Activated naive CD8-positive, alpha-beta T cell treated with anti-CD3 and anti-CD28 coated beads, Interleukin-2, amount 50 U/mL, for 24 hours (primary cell): ENCODE measurements at regions not wholly inside any gene's neighbourhood (a gene's known extent, or its start where the extent isn't known, plus 50 kb on each side); places are given as distances from the start of the nearest gene placed in this dataset.
A peak's percentile ranks its signal among the peaks of the same experiment; 100 is the strongest.
"Not testable (repeated sequence)": the region's sequence is repeated elsewhere in the genome, so short reads cannot be mapped to it uniquely, and the experiment has no call there.

Source experiments
- ATAC-seq: fragments of 150-1000 bp; cut with Tn5 transposase; one replicate; pipeline ENCODE4 v1.10.0; 2021
- DNase-seq: peaks from one replicate; pipeline ENCODE4 v3.0.0; 2021
- H3K27ac Mint-ChIP-seq: one replicate; pipeline ENCODE4 v1.8.0; 2021; ENCODE audit warnings: mild to moderate bottlenecking, mixed read lengths
- H3K27me3 Mint-ChIP-seq: one replicate; pipeline ENCODE4 v1.8.0; 2021; ENCODE audit warnings: mixed read lengths
- H3K36me3 Mint-ChIP-seq: one replicate; pipeline ENCODE4 v1.8.0; 2021; ENCODE audit warnings: low read depth, mixed read lengths
- H3K4me1 Mint-ChIP-seq: one replicate; pipeline ENCODE4 v1.8.0; 2021; ENCODE audit warnings: mixed read lengths
- H3K4me3 Mint-ChIP-seq: one replicate; pipeline ENCODE4 v1.8.0; 2021; ENCODE audit warnings: mild to moderate bottlenecking, moderate library complexity, mixed read lengths
- H3K9me3 Mint-ChIP-seq: one replicate; pipeline ENCODE4 v1.8.0; 2021; ENCODE audit warnings: mixed read lengths

GRCh38 chr11:122413677-122414076 lies 241.8 kb upstream of the UBASH3B start:
- ATAC-seq (no peak), DNase-seq (no peak)
- no peak overlapping the region for H3K4me3 Mint-ChIP-seq
- H3K36me3 Mint-ChIP-seq = no peaks in the 10 kb centered on the region
- no peaks in the 10 kb centered on the region for H3K27me3 Mint-ChIP-seq
- no peaks in the 10 kb centered on the region for H3K4me1 Mint-ChIP-seq
- H3K27ac Mint-ChIP-seq = no peak overlapping the region
- H3K9me3 Mint-ChIP-seq = peaks cover 16% of the 10 kb centered on the region

- no peak for DNase-seq
- Mint-ChIP-seq H3K4me3 (no peak overlapping the region), H3K4me1 (no peaks in the 10 kb centered on the region), H3K27me3 (no peaks in the 10 kb centered on the region), H3K36me3 (no peaks in the 10 kb centered on the region), H3K27ac (no peak overlapping the region), H3K9me3 (peaks cover 16% of the 10 kb centered on the region)
- ATAC-seq = no peak
Observed at GRCh38 chr11:122412581-122412980, 242.9 kb upstream of the UBASH3B start.

GRCh38 chr11:122406466-122406865 lies 249.1 kb upstream of the UBASH3B start:
- no peak for DNase-seq
- ATAC-seq = no peak
- H3K4me1 Mint-ChIP-seq = no peaks in the 10 kb centered on the region
- H3K27me3 Mint-ChIP-seq = peaks cover 8% of the 10 kb centered on the region
- H3K9me3 Mint-ChIP-seq = no peaks in the 10 kb centered on the region
- H3K27ac Mint-ChIP-seq = no peak overlapping the region
- no peak overlapping the region for H3K4me3 Mint-ChIP-seq
- no peaks in the 10 kb centered on the region for H3K36me3 Mint-ChIP-seq

- no peak overlapping the region for H3K4me3 Mint-ChIP-seq
- ATAC-seq (no peak), DNase-seq (no peak)
- no peaks in the 10 kb centered on the region for H3K36me3 Mint-ChIP-seq
- no peaks in the 10 kb centered on the region for H3K9me3 Mint-ChIP-seq
- H3K27me3 Mint-ChIP-seq = peaks cover 8% of the 10 kb centered on the region
- H3K27ac Mint-ChIP-seq = no peak overlapping the region
- no peaks in the 10 kb centered on the region for H3K4me1 Mint-ChIP-seq
Observed at GRCh38 chr11:122405547-122406341, 249.8 kb upstream of the UBASH3B start.

- Mint-ChIP-seq H3K9me3 (no peaks in the 10 kb centered on the region), H3K4me3 (no peak overlapping the region), H3K27ac (no peak overlapping the region), H3K27me3 (peaks cover 8% of the 10 kb centered on the region), H3K36me3 (no peaks in the 10 kb centered on the region), H3K4me1 (no peaks in the 10 kb centered on the region)
- no peak for ATAC-seq
- no peak for DNase-seq
Observed at GRCh38 chr11:122404571-122404970, 251.0 kb upstream of the UBASH3B start.

GRCh38 chr11:122401581-122401980 lies 253.9 kb upstream of the UBASH3B start:
- H3K4me3 Mint-ChIP-seq, DNase-seq, ATAC-seq: not testable (repeated sequence)

GRCh38 chr11:122399375-122399774 lies 256.1 kb upstream of the UBASH3B start:
- H3K4me3 Mint-ChIP-seq = no peak overlapping the region
- no peak overlapping the region for H3K27ac Mint-ChIP-seq
- DNase-seq (no peak), ATAC-seq (peak; percentile 43)
- H3K36me3 Mint-ChIP-seq = no peaks in the 10 kb centered on the region
- peaks cover 2% of the 10 kb centered on the region for H3K4me1 Mint-ChIP-seq
- H3K27me3 Mint-ChIP-seq = peaks cover 2% of the 10 kb centered on the region
- H3K9me3 Mint-ChIP-seq = no peaks in the 10 kb centered on the region

More at GRCh38 chr11:122401581-122401980, 253.9 kb upstream of the UBASH3B start:
- not testable (repeated sequence) for H3K4me1 Mint-ChIP-seq, H3K27ac Mint-ChIP-seq, H3K36me3 Mint-ChIP-seq, H3K9me3 Mint-ChIP-seq, H3K27me3 Mint-ChIP-seq

- H3K36me3 Mint-ChIP-seq = no peaks in the 10 kb centered on the region
- peaks cover 2% of the 10 kb centered on the region for H3K4me1 Mint-ChIP-seq
- DNase-seq (no peak), ATAC-seq (no peak)
- no peaks in the 10 kb centered on the region for H3K9me3 Mint-ChIP-seq
- no peak overlapping the region for H3K27ac Mint-ChIP-seq
- H3K4me3 Mint-ChIP-seq = no peak overlapping the region
- peaks cover 2% of the 10 kb centered on the region for H3K27me3 Mint-ChIP-seq
Observed at GRCh38 chr11:122398851-122399250, 256.7 kb upstream of the UBASH3B start.

- H3K27ac Mint-ChIP-seq = no peak overlapping the region
- H3K4me3 Mint-ChIP-seq = no peak overlapping the region
- no peaks in the 10 kb centered on the region for H3K9me3 Mint-ChIP-seq
- DNase-seq (no peak), ATAC-seq (peak; percentile 46)
- no peaks in the 10 kb centered on the region for H3K36me3 Mint-ChIP-seq
- H3K27me3 Mint-ChIP-seq = peaks cover 2% of the 10 kb centered on the region
- peaks cover 2% of the 10 kb centered on the region for H3K4me1 Mint-ChIP-seq
Observed at GRCh38 chr11:122398167-122398566, 257.4 kb upstream of the UBASH3B start.

GRCh38 chr11:122395282-122395681 lies 260.2 kb upstream of the UBASH3B start:
- no peak overlapping the region for H3K4me3 Mint-ChIP-seq
- no peak overlapping the region for H3K27ac Mint-ChIP-seq
- H3K4me1 Mint-ChIP-seq = peaks cover 2% of the 10 kb centered on the region
- no peaks in the 10 kb centered on the region for H3K9me3 Mint-ChIP-seq
- no peaks in the 10 kb centered on the region for H3K36me3 Mint-ChIP-seq
- DNase-seq (no peak), ATAC-seq (no peak)
- no peaks in the 10 kb centered on the region for H3K27me3 Mint-ChIP-seq

GRCh38 chr11:122394313-122394712 lies 261.2 kb upstream of the UBASH3B start:
- Mint-ChIP-seq H3K27ac (no peak overlapping the region), H3K27me3 (no peaks in the 10 kb centered on the region), H3K4me1 (peaks cover 2% of the 10 kb centered on the region), H3K4me3 (no peak overlapping the region), H3K36me3 (no peaks in the 10 kb centered on the region), H3K9me3 (no peaks in the 10 kb centered on the region)
- DNase-seq (no peak), ATAC-seq (no peak)

GRCh38 chr11:122393209-122393860 lies 262.2 kb upstream of the UBASH3B start:
- DNase-seq (no peak), ATAC-seq (no peak)
- Mint-ChIP-seq H3K36me3 (no peaks in the 10 kb centered on the region), H3K27ac (no peak overlapping the region), H3K4me3 (no peak overlapping the region), H3K27me3 (no peaks in the 10 kb centered on the region), H3K4me1 (peaks cover 2% of the 10 kb centered on the region), H3K9me3 (no peaks in the 10 kb centered on the region)

- Mint-ChIP-seq H3K27me3 (no peaks in the 10 kb centered on the region), H3K9me3 (no peaks in the 10 kb centered on the region), H3K36me3 (no peaks in the 10 kb centered on the region), H3K27ac (no peak overlapping the region), H3K4me3 (no peak overlapping the region), H3K4me1 (no peaks in the 10 kb centered on the region)
- DNase-seq (no peak), ATAC-seq (no peak)
Observed at GRCh38 chr11:122392508-122392907, 263.0 kb upstream of the UBASH3B start.

- no peaks in the 10 kb centered on the region for H3K4me1 Mint-ChIP-seq
- no peak overlapping the region for H3K4me3 Mint-ChIP-seq
- no peaks in the 10 kb centered on the region for H3K36me3 Mint-ChIP-seq
- no peaks in the 10 kb centered on the region for H3K9me3 Mint-ChIP-seq
- H3K27me3 Mint-ChIP-seq = no peaks in the 10 kb centered on the region
- DNase-seq = no peak
- no peak overlapping the region for H3K27ac Mint-ChIP-seq
- ATAC-seq = no peak
Observed at GRCh38 chr11:122391049-122391448, 264.5 kb upstream of the UBASH3B start.

- no peak for ATAC-seq
- peaks cover 4% of the 10 kb centered on the region for H3K9me3 Mint-ChIP-seq
- no peak for DNase-seq
- no peaks in the 10 kb centered on the region for H3K36me3 Mint-ChIP-seq
- no peak overlapping the region for H3K4me3 Mint-ChIP-seq
- H3K27ac Mint-ChIP-seq = no peak overlapping the region
- H3K27me3 Mint-ChIP-seq = peaks cover 2% of the 10 kb centered on the region
- no peaks in the 10 kb centered on the region for H3K4me1 Mint-ChIP-seq
Observed at GRCh38 chr11:122383186-122383585, 267.2 kb upstream of the BLID start.
